ENCODE measurements at regions not wholly inside any gene's neighbourhood (a gene's known extent, or its start where the extent isn't known, plus 50 kb on each side); places are given as distances from the start of the nearest gene placed in this dataset. TPM values are rescaled to one million over a fixed set of nuclear protein-coding genes. Genes with fewer than 3 reads are reported as not detected.

DNA sequence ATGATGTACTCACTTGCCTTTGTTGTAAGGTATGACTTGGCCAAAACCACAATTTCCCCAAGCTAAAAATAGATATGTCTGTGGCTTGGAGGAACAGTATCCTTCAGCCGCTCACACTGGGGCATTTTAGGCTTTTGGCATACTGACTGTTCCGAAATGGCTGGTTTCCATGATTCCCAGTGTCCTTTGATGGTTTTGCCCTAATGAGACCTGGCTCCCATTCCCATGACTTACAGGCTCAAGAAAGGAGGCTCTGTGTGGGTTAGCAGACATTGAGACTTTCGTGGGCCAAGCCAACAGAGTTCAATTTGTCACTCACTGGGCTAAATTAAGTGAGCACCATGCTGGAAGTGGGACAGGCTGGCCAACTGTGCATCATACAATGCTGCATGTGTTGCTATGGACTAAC, 150.6 kb downstream of the CEP135 start:
- no peaks in the 10 kb centered on the region for H3K27me3 ChIP-seq (ENCODE audit: control insufficient read depth, insufficient read depth, low read length)
- DNase-seq (ENCODE audit: low read depth in 4 of 6, low spot score in 6 of 6) = peak in 5 of 6 donors; percentile 73 to 93 (median 77)
- 61% methylated on average over 3 of the region's 3 CpGs for WGBS (ENCODE audit: insufficient coverage)

GRCh38 chr4:56093576-56093975, 144.8 kb downstream of the CEP135 start:
- DNase-seq (ENCODE audit: low read depth in 4 of 6, low spot score in 6 of 6) = no peak
- WGBS (ENCODE audit: insufficient coverage) = 74% methylated on average over 3 of the region's 3 CpGs
- no peaks in the 10 kb centered on the region for H3K9me3 ChIP-seq (ENCODE audit: control insufficient read depth, insufficient read depth, low read length)
- H3K4me1 ChIP-seq (ENCODE audit: control insufficient read depth, insufficient read depth, low read length) = peaks cover 2% of the 10 kb centered on the region
- H3K27me3 ChIP-seq (ENCODE audit: control insufficient read depth, insufficient read depth, low read length) = no peaks in the 10 kb centered on the region
- no peak overlapping the region for H3K4me3 ChIP-seq (ENCODE audit: low read depth, low read length)
- no peak overlapping the region for H3K27ac ChIP-seq (ENCODE audit: low read depth, low read length)
- H3K36me3 ChIP-seq (ENCODE audit: control insufficient read depth, insufficient read depth, low read length) = no peaks in the 10 kb centered on the region

More for the DNA sequence above, 150.6 kb downstream of the CEP135 start:
- peaks cover 14% of the 10 kb centered on the region for H3K4me1 ChIP-seq (ENCODE audit: control insufficient read depth, insufficient read depth, low read length)
- peak overlapping the region; percentile 40 for H3K27ac ChIP-seq (ENCODE audit: low read depth, low read length)
- H3K36me3 ChIP-seq (ENCODE audit: control insufficient read depth, insufficient read depth, low read length) = no peaks in the 10 kb centered on the region
- no peak overlapping the region for H3K4me3 ChIP-seq (ENCODE audit: low read depth, low read length)
- H3K9me3 ChIP-seq (ENCODE audit: control insufficient read depth, insufficient read depth, low read length) = no peaks in the 10 kb centered on the region

DNA sequence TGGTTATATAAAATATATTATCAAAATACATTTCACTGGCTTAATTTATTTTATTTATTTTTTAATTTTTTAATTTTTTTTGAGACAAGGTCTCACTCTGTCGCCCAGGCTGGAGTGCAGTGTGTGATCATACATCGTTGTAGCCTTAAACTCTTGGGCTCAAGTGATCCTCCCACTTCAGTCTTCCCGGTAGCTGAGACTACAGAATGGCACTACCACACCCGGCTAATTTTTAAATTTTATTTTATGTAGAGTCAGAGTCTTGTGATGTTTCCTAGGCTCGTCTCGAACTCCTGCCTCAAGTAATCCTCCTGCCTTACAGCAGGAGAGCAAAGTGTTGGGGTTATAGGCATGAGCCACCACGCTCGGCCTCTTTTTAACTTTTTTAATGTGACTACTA, 143.8 kb downstream of the CEP135 start:
- Histone ChIP-seq H3K9me3 (ENCODE audit: control insufficient read depth, insufficient read depth, low read length) (no peaks in the 10 kb centered on the region), H3K27ac (ENCODE audit: low read depth, low read length) (no peak overlapping the region)
- no CpG with 5 or more reads among the region's 8 CpGs for WGBS (ENCODE audit: insufficient coverage)

DNA sequence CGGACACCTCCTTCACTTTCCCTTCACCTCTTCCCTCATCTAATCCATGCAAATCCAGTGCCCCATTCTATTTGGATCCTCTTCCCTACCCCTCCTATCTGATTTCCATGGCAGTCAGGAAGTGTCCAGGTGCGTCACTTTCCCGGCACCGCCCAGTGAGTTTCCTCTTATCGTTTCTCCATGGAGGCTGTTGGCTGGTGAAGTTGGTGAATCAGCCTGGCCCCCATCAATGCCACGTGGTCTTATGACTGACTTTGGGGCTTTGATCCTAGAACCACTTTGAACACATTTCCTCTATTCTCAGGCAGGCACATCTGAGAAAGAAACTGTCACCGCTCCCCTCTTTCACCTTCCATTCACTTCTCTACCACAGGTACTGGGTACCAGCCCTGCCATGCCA, 137.8 kb downstream of the CEP135 start:
- 98% methylated on average over 5 of the region's 7 CpGs for WGBS (ENCODE audit: insufficient coverage)
- H3K27ac ChIP-seq (ENCODE audit: low read depth, low read length) = no peak overlapping the region
- H3K4me3 ChIP-seq (ENCODE audit: low read depth, low read length) = no peak overlapping the region
- no peaks in the 10 kb centered on the region for H3K36me3 ChIP-seq (ENCODE audit: control insufficient read depth, insufficient read depth, low read length)
- no peaks in the 10 kb centered on the region for H3K27me3 ChIP-seq (ENCODE audit: control insufficient read depth, insufficient read depth, low read length)
- H3K9me3 ChIP-seq (ENCODE audit: control insufficient read depth, insufficient read depth, low read length) = no peaks in the 10 kb centered on the region
- no peak for DNase-seq (ENCODE audit: low read depth in 4 of 6, low spot score in 6 of 6)
- H3K4me1 ChIP-seq (ENCODE audit: control insufficient read depth, insufficient read depth, low read length) = peaks cover 7% of the 10 kb centered on the region

More for the DNA sequence above, 143.8 kb downstream of the CEP135 start:
- H3K27me3 ChIP-seq (ENCODE audit: control insufficient read depth, insufficient read depth, low read length) = no peaks in the 10 kb centered on the region
- no peak overlapping the region for H3K4me3 ChIP-seq (ENCODE audit: low read depth, low read length)
- no peaks in the 10 kb centered on the region for H3K4me1 ChIP-seq (ENCODE audit: control insufficient read depth, insufficient read depth, low read length)
- no peak for DNase-seq (ENCODE audit: low read depth in 4 of 6, low spot score in 6 of 6)
- H3K36me3 ChIP-seq (ENCODE audit: control insufficient read depth, insufficient read depth, low read length) = no peaks in the 10 kb centered on the region

DNA sequence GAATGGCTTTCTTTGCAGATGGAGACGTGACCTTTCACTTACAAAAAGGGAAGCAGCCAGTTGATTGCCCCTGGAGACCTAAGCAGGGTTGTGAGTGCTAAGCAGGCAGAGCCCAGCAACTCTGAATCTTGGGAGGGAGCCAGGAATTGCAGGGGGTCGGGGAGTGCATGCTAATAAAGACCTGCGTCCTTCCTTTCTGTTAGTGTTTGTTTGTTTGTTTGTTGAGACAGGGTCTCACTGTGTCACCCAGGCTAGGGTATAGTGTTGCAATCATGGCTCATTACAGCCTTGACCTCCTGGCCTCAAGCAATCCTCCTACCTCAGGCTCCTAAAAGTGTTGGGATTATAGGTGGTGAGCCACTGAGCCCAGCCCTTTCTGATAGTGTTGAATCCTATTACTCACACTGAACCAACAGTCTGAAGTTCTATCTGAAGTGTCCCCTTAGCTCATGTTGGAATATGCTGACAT, 137.4 kb downstream of the CEP135 start:
- H3K27ac ChIP-seq (ENCODE audit: low read depth, low read length) = no peak overlapping the region
- 6% methylated on average over 3 of the region's 3 CpGs for WGBS (ENCODE audit: insufficient coverage)
- no peak overlapping the region for H3K4me3 ChIP-seq (ENCODE audit: low read depth, low read length)

GRCh38 chr4:56085275-56085674, 136.5 kb downstream of the CEP135 start:
- H3K4me3 ChIP-seq (ENCODE audit: low read depth, low read length) = no peak overlapping the region
- WGBS (ENCODE audit: insufficient coverage) = 50% methylated on average over 1 of the region's 2 CpGs
- peaks cover 7% of the 10 kb centered on the region for H3K4me1 ChIP-seq (ENCODE audit: control insufficient read depth, insufficient read depth, low read length)
- DNase-seq (ENCODE audit: low read depth in 4 of 6, low spot score in 6 of 6) = peak in 2 of 6 donors; percentile 18 to 20
- H3K27ac ChIP-seq (ENCODE audit: low read depth, low read length) = no peak overlapping the region
- no peaks in the 10 kb centered on the region for H3K36me3 ChIP-seq (ENCODE audit: control insufficient read depth, insufficient read depth, low read length)
- no peaks in the 10 kb centered on the region for H3K9me3 ChIP-seq (ENCODE audit: control insufficient read depth, insufficient read depth, low read length)
- H3K27me3 ChIP-seq (ENCODE audit: control insufficient read depth, insufficient read depth, low read length) = no peaks in the 10 kb centered on the region

More for the DNA sequence above, 137.4 kb downstream of the CEP135 start:
- Histone ChIP-seq H3K4me1 (ENCODE audit: control insufficient read depth, insufficient read depth, low read length) (peaks cover 7% of the 10 kb centered on the region), H3K27me3 (ENCODE audit: control insufficient read depth, insufficient read depth, low read length) (no peaks in the 10 kb centered on the region), H3K9me3 (ENCODE audit: control insufficient read depth, insufficient read depth, low read length) (no peaks in the 10 kb centered on the region), H3K36me3 (ENCODE audit: control insufficient read depth, insufficient read depth, low read length) (no peaks in the 10 kb centered on the region)
- peak in 3 of 6 donors; percentile 35 to 79 (median 66) for DNase-seq (ENCODE audit: low read depth in 4 of 6, low spot score in 6 of 6)

DNA sequence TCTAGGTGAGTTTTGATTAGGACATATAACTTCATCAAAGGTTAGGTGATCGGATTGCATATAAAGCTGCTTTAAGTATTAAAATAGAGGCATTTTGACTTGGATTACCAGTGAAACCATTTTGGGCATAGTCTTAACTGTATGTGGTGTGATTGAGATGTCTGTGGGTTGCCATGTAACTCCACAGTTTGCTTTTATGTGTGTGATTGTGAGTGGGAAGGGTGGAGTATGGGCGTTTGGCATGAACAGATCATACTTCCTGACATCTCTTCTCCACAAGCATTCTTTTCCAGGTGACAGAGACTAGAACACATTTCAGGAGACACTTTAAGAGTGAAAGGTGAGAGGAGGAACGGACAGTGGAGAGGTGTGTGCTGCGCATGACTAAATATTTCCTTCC, 136.1 kb downstream of the CEP135 start:
- no peaks in the 10 kb centered on the region for H3K27me3 ChIP-seq (ENCODE audit: control insufficient read depth, insufficient read depth, low read length)
- H3K4me3 ChIP-seq (ENCODE audit: low read depth, low read length) = no peak overlapping the region
- no peak for DNase-seq (ENCODE audit: low read depth in 4 of 6, low spot score in 6 of 6)
- peaks cover 7% of the 10 kb centered on the region for H3K4me1 ChIP-seq (ENCODE audit: control insufficient read depth, insufficient read depth, low read length)
- H3K9me3 ChIP-seq (ENCODE audit: control insufficient read depth, insufficient read depth, low read length) = no peaks in the 10 kb centered on the region
- WGBS (ENCODE audit: insufficient coverage) = 89% methylated on average over 1 of the region's 4 CpGs
- H3K27ac ChIP-seq (ENCODE audit: low read depth, low read length) = no peak overlapping the region
- no peaks in the 10 kb centered on the region for H3K36me3 ChIP-seq (ENCODE audit: control insufficient read depth, insufficient read depth, low read length)

Small RNA genes lying in the stretch of these regions (small RNA-seq; reads per million reads assigned to genes)
- gene RNA5SP161 (ENCODE audit: low replicate concordance) = not detected

Measured in spinal cord (tissue), 10 donors.